OCI-M1 (cell line): ENCODE measurements at regions not wholly inside any gene's neighbourhood (a gene's known extent, or its start where the extent isn't known, plus 50 kb on each side); places are given as distances from the start of the nearest gene placed in this dataset.
A peak's percentile ranks its signal among the peaks of the same experiment; 100 is the strongest.
"Not testable (repeated sequence)": the region's sequence is repeated elsewhere in the genome, so short reads cannot be mapped to it uniquely, and the experiment has no call there.

Source experiments
- DNase-seq: peaks from one replicate; lab custom pipeline; 2025; lab: John Stamatoyannopoulos, UW

- no peak for DNase-seq
Observed at GRCh38 chr5:1748271-1748670, 51.4 kb downstream of the MRPL36 start.

GRCh38 chr5:1747803-1748085 is 51.9 kb downstream of the MRPL36 start:
- DNase-seq = no peak

- DNase-seq = no peak
Observed at GRCh38 chr5:1747079-1747802, 52.4 kb downstream of the MRPL36 start.

- DNase-seq = no peak
Observed at GRCh38 chr5:1746371-1747078, 53.1 kb downstream of the MRPL36 start.

GRCh38 chr5:1745796-1746370 is 53.8 kb downstream of the MRPL36 start:
- no peak for DNase-seq

- DNase-seq = no peak
Observed at GRCh38 chr5:1745123-1745795, 54.4 kb downstream of the MRPL36 start.

- DNase-seq = no peak
Observed at GRCh38 chr5:1744393-1745122, 55.1 kb downstream of the MRPL36 start.

- DNase-seq = no peak
Observed at GRCh38 chr5:1743769-1744085, 55.9 kb downstream of the MRPL36 start.

GRCh38 chr5:1743061-1743768 is 56.4 kb downstream of the MRPL36 start:
- DNase-seq = no peak

- DNase-seq = peak; percentile 23
Observed at GRCh38 chr5:1737790-1738405, 61.7 kb downstream of the MRPL36 start.

- DNase-seq = no peak
Observed at GRCh38 chr5:1736889-1737711, 62.5 kb downstream of the MRPL36 start.

- DNase-seq = no peak
Observed at GRCh38 chr5:1736065-1736464, 63.6 kb downstream of the MRPL36 start.

- DNase-seq = no peak
Observed at GRCh38 chr5:1735320-1735970, 64.2 kb downstream of the MRPL36 start.

GRCh38 chr5:1734908-1735289 is 64.7 kb downstream of the MRPL36 start:
- no peak for DNase-seq

GRCh38 chr5:1734271-1734907 is 65.2 kb downstream of the MRPL36 start:
- no peak for DNase-seq

GRCh38 chr5:1733369-1733768 is 66.3 kb downstream of the MRPL36 start:
- no peak for DNase-seq

GRCh38 chr5:1732945-1733344 is 66.7 kb downstream of the MRPL36 start:
- no peak for DNase-seq

GRCh38 chr5:1732238-1732941 is 67.2 kb downstream of the MRPL36 start:
- no peak for DNase-seq

GRCh38 chr5:1731855-1732237 is 67.8 kb downstream of the MRPL36 start:
- DNase-seq = not testable (repeated sequence)
